A673 (cell line): ENCODE measurements at regions not wholly inside any gene's neighbourhood (a gene's known extent, or its start where the extent isn't known, plus 50 kb on each side); places are given as distances from the start of the nearest gene placed in this dataset.
A peak's percentile ranks its signal among the peaks of the same experiment; 100 is the strongest.

ENCODE experiments used
- BruUV-seq: library from RNA; stranded (reverse); fragments of 400-500 nt; replicated peaks from 2 replicates; lab custom pipeline; 2021; lab: Mats Ljungman, UMichigan
- CTCF ChIA-PET: fragments of 300-600 bp; sonication (Branson Sonifier 250); formaldehyde crosslinking; loops from one replicate; lab custom pipeline; 2022; ENCODE audit warnings: antibody characterized with exemption; lab: Charles Lee
- POLR2A ChIA-PET: fragments of 300-600 bp; sonication (Branson Sonifier 250); formaldehyde crosslinking; loops from one replicate; lab custom pipeline; 2022; ENCODE audit warnings: antibody characterized with exemption; ENCODE audit not compliant: low non-redundant PET; lab: Charles Lee
- DNase-seq: peaks from one replicate; pipeline ENCODE4 v3.0.0-alpha.2; 2015; ENCODE audit warnings: low spot score
- H3K27ac ChIP-seq: fragments of 200-600 bp; sonication (generic); 2 replicates; pipeline ENCODE4 v1.5.1; 2016; ENCODE audit warnings: mixed run types, low read depth, mild to moderate bottlenecking, mixed read lengths, antibody characterized with exemption, low read length; ENCODE audit not compliant: poor library complexity, severe bottlenecking
- H3K27me3 ChIP-seq: fragments of 200-600 bp; sonication (generic); replicated peaks from 2 replicates; pipeline ENCODE4 v1.6.1; 2017; ENCODE audit warnings: mixed run types, low read depth, mild to moderate bottlenecking, mixed read lengths, antibody characterized with exemption, low read length; ENCODE audit not compliant: insufficient read depth, poor library complexity
- H3K36me3 ChIP-seq: fragments of 200-600 bp; sonication (generic); 2 replicates; pipeline ENCODE4 v1.6.1; 2016; ENCODE audit warnings: mixed run types, mild to moderate bottlenecking, mixed read lengths, antibody characterized with exemption, low read length; ENCODE audit not compliant: insufficient read depth, poor library complexity, severe bottlenecking
- H3K4me1 ChIP-seq: fragments of 200-600 bp; sonication (generic); 2 replicates; pipeline ENCODE4 v1.6.1; 2017; ENCODE audit warnings: mixed run types, mild to moderate bottlenecking, mixed read lengths, antibody characterized with exemption, low read length; ENCODE audit not compliant: insufficient read depth, poor library complexity, severe bottlenecking
- H3K4me3 ChIP-seq: fragments of 200-600 bp; sonication (generic); 2 replicates; pipeline ENCODE4 v1.5.1; 2016; ENCODE audit warnings: low read depth, mixed run types, mild to moderate bottlenecking, mixed read lengths, low read length; ENCODE audit not compliant: poor library complexity, severe bottlenecking
- H3K9me3 ChIP-seq: fragments of 200-600 bp; sonication (generic); 2 replicates; pipeline ENCODE4 v1.6.1; 2016; ENCODE audit warnings: mixed run types, low read depth, mild to moderate bottlenecking, mixed read lengths, antibody characterized with exemption, low read length; ENCODE audit not compliant: poor library complexity, severe bottlenecking
- CTCF ChIP-seq: fragments of 300-800, 200-600 bp; sonication (generic); conservative IDR thresholded peaks from 2 replicates; pipeline ENCODE4 v1.5.1; 2017; ENCODE audit warnings: low read depth, mild to moderate bottlenecking, antibody characterized with exemption, low read length, moderate library complexity, mixed read lengths
- EZH2 ChIP-seq: fragments of 200-600 bp; sonication (generic); IDR thresholded peaks from 2 replicates; pipeline ENCODE4 v1.6.1; 2017; ENCODE audit warnings: borderline replicate concordance, low read depth, mild to moderate bottlenecking, mixed read lengths, antibody characterized with exemption, low read length; ENCODE audit not compliant: poor library complexity, severe bottlenecking
- intact Hi-C: fragments of 100-400 bp; cut with micrococcal nuclease; formaldehyde crosslinking; loops from one replicate; pipeline ENCODE4 v1.10.0; 2022; ENCODE audit not compliant: unreplicated experiment

DNA sequence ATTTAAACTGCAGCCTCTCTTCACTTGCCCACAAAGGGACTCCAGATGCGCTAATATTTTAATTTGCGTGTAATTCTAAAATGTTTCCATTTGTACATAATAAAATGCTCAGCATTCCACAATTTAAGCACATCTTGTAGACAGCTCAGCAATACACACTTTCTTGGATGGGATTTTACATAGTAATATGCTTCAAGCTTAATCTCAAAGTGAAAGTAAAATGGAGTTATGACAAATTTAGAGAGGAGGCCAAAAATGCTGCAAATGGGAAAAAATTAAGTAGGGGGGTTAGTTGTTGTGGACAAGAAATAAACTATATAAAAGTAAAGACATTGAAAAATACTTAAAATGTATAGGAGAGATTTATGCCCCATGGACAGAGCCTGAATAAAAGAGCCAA lies 149.1 kb downstream of the FBXO8 start:
- POLR2A ChIA-PET, result no interaction called here
- BruUV-seq, result no TSS peak

GRCh38 chr4:174133551-174133950 lies 149.9 kb downstream of the FBXO8 start:
- no peaks in the 10 kb centered on the region for H3K9me3 ChIP-seq

More for the DNA sequence above, 149.1 kb downstream of the FBXO8 start:
- intact Hi-C loops, result no loop called here
- DNase-seq, result peak; percentile 60
- H3K4me1 ChIP-seq, result peaks cover 46% of the 10 kb centered on the region
- TF ChIP-seq EZH2 (no peak), CTCF (no peak)
- no peaks in the 10 kb centered on the region for H3K27me3 ChIP-seq
- peak overlapping the region; percentile 33 for H3K4me3 ChIP-seq
- CTCF ChIA-PET, result no interaction called here
- peak overlapping the region; percentile 54 for H3K27ac ChIP-seq
- H3K9me3 ChIP-seq, result no peaks in the 10 kb centered on the region
- H3K36me3 ChIP-seq, result no peaks in the 10 kb centered on the region

DNA sequence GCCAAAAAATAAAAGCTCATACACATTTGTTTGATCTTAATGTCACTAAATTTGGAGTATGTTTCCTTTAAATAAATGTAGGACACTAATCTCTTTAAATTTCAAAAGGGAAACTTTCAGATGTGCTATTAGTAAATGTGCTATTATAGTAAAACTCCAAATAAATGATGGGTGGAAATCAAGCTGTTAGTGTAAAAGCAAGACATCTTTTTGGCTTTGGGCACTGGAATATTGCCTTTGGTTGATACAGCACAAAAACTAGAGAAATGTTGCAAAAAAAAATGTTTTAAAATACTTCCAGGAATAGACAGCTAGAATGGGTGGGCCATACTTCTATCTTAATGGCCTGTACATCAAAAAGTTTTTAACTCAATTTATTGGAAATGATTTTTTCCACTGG lies 151.6 kb downstream of the FBXO8 start:
- BruUV-seq, result no TSS peak
- peaks cover 46% of the 10 kb centered on the region for H3K4me1 ChIP-seq
- no peak for DNase-seq
- no peak overlapping the region for H3K27ac ChIP-seq
- ChIA-PET CTCF (no interaction called here), POLR2A (no interaction called here)
- no peaks in the 10 kb centered on the region for H3K36me3 ChIP-seq
- intact Hi-C loops, result no loop called here
- no peaks in the 10 kb centered on the region for H3K27me3 ChIP-seq
- H3K4me3 ChIP-seq, result no peak overlapping the region
- TF ChIP-seq EZH2 (no peak), CTCF (no peak)
- H3K9me3 ChIP-seq, result no peaks in the 10 kb centered on the region

More at GRCh38 chr4:174133551-174133950, 149.9 kb downstream of the FBXO8 start:
- Histone ChIP-seq H3K36me3 (no peaks in the 10 kb centered on the region), H3K27ac (peak overlapping the region; percentile 54), H3K4me3 (peak overlapping the region; percentile 33), H3K27me3 (no peaks in the 10 kb centered on the region), H3K4me1 (peaks cover 46% of the 10 kb centered on the region)
- ChIA-PET POLR2A (no interaction called here), CTCF (no interaction called here)
- TF ChIP-seq EZH2, result no peak
- no peak for TF ChIP-seq CTCF
- no TSS peak for BruUV-seq
- intact Hi-C loops, result no loop called here
- DNase-seq, result peak; percentile 53
